Suprapubic skin (tissue), 3 donors: ENCODE measurements at regions not wholly inside any gene's neighbourhood (a gene's known extent, or its start where the extent isn't known, plus 50 kb on each side); places are given as distances from the start of the nearest gene placed in this dataset.

ENCODE experiments used
- EP300 ChIP-seq: sonication (generic); formaldehyde crosslinking; IDR thresholded peaks from one replicate; pipeline ENCODE4 v1.6.1; 2017; ENCODE audit warnings: antibody characterized with exemption
- POLR2A ChIP-seq, 2 donors: fragments of 450-650 bp; IDR thresholded peaks; one replicate each; pipeline ENCODE4 v1.6.1; 2017; ENCODE audit warnings: antibody characterized with exemption in 2 of 2, mild to moderate bottlenecking in 2 of 2, moderate library complexity in 2 of 2
- TF ChIP-seq, protein P1 (sequence below), 2 donors: fragments of 200-600 bp in 1 of 2; fragments of 450-650 bp in 1 of 2; sonication (generic) in 1 of 2; IDR thresholded peaks; one replicate each; pipeline ENCODE4 v1.5.1; 2016 to 2019; ENCODE audit warnings: antibody characterized with exemption in 2 of 2, mild to moderate bottlenecking in 1 of 2, moderate library complexity in 1 of 2

DNA sequence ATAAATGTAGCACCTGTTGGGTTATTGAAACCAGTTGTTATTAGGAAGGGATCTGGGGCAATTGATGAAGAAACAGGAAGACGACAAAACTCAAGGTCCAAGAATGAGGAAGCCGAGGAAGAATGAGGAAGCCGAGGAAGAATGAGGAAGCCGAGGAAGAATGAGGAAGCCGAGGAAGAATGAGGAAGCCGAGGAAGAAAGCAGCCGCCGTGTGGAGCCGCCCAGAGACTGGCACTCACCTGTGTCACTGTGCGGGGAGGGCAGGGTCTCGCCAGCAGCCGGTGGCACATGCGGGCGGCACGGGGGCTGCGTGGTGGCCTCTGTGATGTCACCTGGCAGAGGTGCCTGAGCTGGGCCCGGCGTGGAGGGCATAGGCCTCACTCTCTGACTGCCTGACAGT, 71.1 kb upstream of the CFAP46 start:
- TF ChIP-seq, protein P1, sequence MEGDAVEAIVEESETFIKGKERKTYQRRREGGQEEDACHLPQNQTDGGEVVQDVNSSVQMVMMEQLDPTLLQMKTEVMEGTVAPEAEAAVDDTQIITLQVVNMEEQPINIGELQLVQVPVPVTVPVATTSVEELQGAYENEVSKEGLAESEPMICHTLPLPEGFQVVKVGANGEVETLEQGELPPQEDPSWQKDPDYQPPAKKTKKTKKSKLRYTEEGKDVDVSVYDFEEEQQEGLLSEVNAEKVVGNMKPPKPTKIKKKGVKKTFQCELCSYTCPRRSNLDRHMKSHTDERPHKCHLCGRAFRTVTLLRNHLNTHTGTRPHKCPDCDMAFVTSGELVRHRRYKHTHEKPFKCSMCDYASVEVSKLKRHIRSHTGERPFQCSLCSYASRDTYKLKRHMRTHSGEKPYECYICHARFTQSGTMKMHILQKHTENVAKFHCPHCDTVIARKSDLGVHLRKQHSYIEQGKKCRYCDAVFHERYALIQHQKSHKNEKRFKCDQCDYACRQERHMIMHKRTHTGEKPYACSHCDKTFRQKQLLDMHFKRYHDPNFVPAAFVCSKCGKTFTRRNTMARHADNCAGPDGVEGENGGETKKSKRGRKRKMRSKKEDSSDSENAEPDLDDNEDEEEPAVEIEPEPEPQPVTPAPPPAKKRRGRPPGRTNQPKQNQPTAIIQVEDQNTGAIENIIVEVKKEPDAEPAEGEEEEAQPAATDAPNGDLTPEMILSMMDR (IDR thresholded peaks at IDR 0.05), result no peak
- no peak for TF ChIP-seq EP300
- TF ChIP-seq POLR2A (IDR thresholded peaks at IDR 0.05), result no peak
